ENCODE measurements at regions not wholly inside any gene's neighbourhood (a gene's known extent, or its start where the extent isn't known, plus 50 kb on each side); places are given as distances from the start of the nearest gene placed in this dataset.
"Not testable (repeated sequence)": the region's sequence is repeated elsewhere in the genome, so short reads cannot be mapped to it uniquely, and the experiment has no call there.

DNA sequence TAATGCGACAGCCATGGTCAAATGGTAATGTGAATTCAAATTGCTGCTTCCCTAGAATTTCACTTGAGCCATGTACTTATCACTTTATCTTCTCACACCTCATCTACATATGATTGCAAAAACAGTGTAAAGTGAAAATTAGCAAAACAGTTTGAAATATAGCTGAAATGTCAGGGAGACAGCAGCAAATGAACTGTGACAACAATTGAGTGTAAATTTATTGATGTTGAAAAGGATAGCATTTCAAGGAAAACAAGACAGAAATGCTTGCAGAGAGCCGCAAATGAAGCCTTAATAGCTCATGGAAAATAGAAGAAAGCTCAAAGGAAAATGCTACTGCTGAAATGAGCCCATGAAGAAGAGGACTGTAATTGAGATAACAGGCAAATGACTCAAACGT, 516.2 kb upstream of the POT1 start:
- DNase-seq = no peak

DNA sequence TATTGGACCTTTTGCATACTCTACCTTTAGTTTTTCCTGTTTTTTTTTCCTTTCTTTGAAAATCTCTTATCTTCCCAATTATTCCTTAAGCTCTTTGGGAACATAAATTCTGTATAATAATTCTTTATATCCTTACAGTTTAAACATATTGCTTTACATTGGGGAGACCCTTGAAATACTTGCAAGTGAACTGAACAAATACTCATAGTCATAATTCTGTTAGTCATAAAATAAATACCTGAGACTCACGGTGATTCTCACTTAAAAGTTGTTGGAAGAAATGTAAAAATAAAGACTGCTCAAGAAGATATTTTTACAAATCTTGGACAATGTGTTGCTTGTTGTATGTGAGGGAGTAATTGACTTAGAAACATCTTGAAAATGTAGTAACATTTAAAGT, 515.2 kb upstream of the POT1 start:
- no peak for DNase-seq

DNA sequence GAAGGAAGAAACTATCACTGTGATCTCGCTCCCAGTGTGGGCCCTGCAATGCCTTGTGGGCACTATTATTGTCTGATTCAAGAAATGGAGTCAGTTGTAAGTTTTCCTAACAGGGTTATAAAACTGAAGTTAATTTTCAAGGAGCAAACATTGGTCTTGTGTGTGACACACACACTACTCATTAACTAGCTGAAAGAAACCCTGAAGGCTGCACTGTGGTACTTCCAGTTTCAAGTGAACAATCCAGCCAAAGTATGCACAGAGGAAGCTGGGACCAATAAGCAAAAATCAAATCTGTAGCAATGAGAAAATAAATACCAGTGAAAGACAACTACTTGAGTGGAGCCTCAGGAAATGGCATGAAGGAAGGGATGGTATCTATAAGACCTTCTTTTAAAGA, 506.6 kb upstream of the POT1 start:
- DNase-seq = no peak

DNA sequence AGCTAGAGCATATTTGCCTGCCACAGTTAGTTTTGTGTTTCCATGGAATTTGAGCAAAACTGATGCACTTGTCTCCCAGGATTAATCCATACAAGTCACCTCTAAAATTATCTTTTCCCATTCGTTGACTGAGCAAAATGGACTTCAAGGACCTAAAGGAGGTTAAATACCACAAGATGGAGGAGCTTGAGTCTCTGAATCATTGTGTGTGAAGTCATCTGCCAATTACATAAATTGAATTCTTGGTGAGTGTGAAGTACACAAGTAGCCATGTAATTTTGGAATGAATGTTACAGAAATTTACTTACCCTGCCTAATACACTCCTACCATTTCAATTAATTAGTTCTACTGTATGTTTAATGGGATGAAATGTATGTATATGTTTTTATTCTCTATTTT, 501.7 kb upstream of the POT1 start:
- no peak for DNase-seq

DNA sequence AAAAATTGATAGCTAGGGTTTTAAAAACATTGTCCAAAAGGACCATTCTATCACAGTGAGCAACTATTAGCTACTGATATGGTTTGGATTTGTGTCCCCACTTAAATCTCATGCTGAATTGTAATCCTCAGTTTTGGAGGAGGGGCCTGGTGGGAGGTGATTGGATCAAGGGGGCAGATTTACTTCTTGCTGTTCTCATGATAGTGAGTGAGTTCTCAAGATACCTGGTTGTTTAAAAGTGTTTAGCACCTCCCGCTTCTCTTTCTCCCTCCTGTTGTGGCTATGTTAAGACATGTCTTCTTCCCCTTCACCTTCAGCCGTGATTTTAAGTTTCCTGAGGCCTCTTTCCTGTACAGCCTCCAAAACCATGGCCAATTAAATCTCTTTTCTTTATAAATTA, 500.4 kb upstream of the POT1 start:
- no peak for DNase-seq

DNA sequence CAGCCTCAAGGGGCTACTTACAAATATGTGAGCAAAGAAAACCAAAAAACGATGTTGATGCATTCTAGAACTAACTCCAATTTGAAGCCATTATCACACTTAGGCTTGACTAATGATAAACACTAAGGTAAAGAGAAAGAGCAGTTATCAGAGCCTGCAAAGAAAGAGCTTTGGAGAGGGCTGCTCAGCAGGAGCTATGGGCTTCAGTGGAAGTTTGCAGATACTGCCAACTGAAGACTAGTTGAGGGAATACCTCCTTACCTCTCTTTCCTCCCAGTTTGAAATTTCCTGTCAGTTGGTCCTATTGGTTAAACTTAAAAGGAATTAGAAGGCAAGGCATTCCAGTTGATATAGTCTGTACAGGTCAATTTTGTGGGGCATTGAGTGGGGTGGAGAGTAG, 498.1 kb upstream of the POT1 start:
- DNase-seq = no peak

DNA sequence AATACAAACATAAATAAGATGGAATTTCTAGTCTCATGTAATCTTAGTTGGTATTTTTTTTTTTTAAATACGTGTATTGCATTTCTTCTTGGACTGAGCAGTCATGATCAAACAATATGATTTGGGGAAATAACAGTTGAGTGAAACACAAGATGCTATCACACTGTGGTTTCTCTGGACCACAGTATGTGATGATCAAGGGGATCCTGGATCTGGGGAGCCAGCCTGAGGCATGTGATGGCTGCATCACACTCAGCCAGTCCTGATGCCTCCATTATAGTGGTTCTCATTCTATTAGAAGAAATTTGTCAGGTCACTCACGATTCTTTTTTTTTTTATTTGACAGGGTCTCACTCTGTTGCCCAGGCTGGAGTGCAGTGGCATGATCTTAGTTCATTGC, 495.9 kb upstream of the POT1 start:
- DNase-seq = no peak

DNA sequence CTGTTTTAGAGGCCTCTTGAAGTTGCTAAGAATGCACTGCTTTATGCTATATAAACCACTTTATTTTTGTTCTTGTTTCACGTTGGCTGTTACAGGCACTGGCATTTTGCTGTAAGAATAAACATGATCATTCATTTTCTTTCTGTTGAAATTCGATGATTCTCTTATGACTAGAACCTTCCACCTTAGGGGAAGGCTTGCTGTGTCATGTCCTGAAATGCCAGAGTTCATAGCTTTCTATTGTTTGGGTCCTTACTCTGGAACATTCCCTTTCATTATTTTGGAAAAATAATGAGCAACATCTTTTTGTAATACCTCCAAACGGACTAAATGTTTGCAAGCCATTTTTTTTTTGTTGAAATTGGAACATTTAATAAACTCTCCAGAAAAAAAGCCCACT, 495.1 kb upstream of the POT1 start:
- DNase-seq = no peak

DNA sequence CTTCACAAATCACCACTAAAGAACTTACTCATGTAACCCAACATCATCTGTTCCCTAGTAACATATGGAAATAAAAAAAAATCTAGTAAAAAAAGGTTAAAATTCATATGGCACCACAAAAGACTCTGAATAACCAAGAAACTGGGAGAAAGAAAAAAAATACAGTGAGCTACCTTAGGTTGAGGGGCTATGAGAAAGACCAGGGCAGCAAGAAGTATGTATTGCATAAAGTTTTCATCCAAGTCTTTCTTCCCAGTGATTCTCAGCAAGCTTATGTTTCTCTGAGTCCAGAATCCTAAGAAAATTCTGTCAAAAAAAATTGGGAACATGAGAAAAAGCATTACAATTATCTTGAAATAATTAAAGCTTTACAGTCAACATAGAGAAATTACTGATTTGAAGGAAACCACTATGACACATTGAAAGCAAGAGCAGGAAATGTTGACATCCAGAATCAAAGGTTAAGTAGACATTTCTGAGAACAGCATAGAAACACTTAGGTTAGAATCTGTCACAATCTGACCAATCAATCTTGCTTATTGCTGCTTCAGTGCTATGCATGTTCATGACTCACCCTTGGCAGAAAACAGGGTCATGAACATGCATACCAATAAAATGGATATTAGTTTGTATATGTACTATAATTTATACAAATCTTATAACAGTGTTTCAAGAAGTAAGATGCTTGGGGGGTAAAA, 494.0 kb upstream of the POT1 start:
- DNase-seq = no peak

DNA sequence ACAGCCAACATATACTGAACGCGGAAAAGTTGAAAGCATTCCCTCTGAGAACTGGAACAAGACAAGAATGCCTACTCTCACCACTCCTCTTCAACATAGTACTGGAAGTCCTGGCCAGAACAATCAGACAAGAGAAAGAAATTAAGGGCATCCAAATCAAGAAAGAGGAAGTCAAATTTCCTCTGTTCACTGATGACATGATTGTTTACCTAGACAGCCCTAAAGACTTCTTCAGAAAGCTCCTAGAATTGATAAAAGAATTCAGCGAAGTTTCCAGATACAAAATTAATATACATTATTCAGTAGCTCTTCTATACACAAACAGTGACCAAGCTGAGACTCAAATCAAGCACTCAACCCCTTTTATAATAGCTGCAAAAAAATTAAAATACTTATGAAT, 491.8 kb upstream of the POT1 start:
- not testable (repeated sequence) for DNase-seq

DNA sequence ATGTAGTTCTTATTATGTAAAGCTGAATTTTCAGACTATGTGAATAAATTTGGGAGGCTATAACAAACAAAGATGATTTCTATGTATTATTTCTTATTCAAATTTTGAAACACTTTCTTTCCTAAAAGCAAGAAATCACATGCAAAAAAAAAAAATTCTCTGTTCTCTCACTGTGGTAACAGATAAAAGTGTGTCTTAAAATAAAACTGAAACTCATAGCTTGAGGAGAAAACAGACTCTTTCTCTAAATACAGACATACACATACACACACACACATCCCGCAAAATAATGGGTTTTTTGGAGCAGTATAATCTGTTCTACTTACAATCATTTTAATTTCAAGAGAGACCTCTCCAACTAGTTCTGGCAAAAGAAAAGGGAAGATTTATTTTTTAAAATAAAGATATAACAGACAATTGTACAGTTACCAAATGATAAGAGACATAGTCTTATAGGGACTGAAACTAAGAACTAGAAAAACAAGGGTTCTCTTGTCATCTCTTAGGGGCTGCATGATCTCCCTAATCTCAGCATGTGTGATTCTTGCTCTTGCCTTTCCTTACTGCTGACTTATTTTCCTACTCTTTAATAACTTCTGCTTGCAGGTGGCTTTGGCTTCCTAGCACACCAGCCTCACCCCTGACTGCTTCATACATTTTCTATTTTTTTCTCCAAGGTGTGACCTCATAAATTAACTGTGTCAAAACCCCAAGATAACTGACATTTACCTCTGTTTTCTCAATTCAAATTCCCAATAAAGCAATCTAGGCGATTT, 483.5 kb upstream of the POT1 start:
- DNase-seq = no peak

DNA sequence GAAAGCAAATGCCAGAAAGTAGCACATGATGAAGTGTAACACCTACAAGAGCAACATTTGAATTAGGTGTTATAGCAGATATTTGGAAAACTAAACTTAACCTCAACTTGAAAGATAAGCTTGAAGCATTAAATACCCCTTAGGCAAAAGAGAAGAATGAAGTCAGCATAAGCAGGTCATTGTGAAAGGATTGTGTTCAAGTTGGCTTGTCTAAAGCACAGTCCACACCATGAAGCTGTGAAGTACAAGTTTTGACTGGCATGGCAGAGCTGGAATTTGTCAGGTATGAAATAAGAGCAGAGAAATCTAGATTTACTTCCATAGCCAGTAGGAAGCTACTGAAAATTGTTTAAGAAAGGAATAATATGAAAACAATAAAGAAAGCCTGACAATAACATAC, 480.3 kb upstream of the POT1 start:
- no peak for DNase-seq

DNA sequence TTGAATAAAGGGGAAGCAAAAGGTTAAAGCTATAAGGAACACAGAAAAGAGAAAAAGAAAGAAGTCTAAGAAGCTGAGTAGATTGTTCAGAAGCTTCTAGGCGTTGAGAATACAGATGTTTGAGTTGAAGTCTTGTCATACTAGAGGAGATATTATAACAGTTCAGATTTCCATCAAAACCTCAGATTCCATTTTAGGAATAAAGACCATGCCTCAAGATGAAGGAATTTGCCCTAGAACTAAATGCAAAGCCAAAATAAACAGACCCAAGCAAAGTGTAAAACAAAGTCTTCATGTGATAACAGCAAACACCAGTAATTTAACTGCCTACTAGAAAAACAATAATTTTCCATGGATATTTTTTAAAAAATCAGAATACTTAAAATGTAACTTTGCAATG, 476.5 kb upstream of the POT1 start:
- no peak for DNase-seq

DNA sequence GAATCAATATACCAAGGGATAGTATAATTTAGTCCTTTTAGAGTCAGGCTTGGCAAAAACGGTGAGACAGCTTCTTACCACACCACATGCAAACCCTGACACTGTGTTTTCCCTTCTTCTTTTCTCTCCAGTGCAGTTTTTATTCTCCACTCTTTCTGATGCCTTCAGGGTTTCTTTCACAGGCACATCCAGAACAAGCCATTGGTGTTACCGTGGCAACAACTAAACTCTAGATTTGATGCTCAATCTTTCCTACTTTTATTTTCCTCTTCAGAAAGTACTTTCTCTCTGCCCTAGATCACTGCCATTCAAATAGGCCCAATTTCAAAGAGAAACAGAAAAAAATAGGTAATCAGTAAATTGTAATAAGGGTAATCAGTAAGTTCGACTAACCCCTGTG, 469.8 kb upstream of the POT1 start:
- no peak for DNase-seq

DNA sequence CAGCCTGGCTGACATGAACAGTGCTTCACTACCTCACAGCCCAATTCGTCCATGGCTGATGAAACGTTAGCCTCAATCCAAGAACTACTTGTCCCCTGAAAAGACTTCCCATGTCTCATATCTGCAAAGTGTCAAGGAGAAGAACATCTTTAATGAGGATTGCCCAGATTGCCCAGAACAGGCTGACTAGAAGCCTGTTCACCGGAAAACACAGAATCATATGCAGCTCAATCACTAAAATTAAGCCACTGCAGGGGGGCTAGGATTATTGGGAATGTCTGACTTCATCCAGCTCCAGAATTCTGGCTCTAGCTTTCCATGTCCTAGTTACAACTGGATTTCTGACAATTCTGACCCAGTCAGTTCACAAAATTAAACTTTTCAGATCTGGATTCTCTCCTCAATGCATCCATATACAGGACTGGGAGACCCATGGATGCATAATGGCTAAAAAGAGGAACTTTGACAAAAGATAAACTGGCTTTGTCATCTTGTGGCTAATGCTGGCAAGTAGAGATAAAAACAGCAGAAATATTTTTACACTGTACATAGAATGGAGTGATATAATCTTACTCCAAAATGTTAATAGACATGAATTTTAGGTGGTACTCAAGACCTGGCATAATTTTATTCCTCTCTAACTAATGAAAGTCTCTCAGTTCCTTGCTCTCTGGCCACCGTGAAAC, 467.0 kb upstream of the POT1 start:
- no peak for DNase-seq

DNA sequence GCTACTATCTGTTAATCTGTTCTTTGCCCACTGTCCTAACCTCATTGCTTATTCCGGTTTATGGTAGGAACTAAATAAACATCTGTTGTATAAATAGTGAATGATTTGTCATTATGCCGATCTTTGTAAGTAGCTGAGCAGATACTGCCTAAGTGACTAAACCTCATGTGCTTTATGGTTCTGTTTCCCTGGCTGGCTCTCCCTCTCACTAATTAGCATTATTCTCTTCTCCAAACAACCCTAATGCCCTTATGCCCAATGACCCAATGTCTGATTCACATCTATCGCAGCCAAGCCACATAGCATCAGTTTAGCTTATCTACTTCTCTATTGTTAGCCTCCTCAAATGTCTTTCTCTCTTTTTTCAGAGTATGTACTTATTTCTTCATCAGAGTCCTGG, 462.3 kb upstream of the POT1 start:
- no peak for DNase-seq

DNA sequence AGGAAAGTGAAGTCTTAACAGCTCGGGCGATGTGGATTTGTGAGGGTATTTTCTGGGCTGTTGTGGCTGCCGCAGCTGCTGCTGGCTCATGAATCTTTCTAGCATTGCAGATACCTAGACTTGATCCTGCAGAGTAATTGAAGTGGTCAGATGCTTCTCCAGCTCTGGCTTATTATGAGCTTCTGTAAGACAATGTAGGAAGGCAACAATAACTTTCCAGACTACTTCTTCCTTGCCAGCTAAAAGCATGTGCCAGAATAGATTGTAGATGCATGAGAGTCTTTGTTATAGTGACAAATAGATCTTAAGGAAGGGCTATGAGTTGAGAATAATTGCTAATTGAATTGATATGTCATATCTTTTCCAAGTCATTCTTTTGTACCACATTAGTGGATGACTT, 461.4 kb upstream of the POT1 start:
- DNase-seq = no peak

DNA sequence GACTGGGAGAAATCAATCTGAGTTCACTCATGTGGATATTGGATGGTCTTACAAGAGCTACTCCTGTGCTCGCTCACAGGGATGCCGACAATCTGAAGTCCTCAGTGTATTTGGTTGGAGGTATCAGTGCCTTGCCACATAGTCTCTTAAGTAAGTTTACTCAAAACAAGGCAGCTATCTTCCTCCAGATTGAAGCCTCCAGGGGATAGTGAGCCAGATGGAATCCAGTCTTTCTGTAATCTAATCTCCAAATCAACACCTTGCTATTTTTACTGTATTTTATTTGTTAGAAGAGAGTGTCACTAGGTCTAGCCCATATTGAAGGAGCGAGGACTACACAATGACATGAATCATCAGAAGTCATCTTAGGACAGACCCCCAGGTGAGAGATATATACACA, 456.6 kb upstream of the POT1 start:
- DNase-seq = no peak

DNA sequence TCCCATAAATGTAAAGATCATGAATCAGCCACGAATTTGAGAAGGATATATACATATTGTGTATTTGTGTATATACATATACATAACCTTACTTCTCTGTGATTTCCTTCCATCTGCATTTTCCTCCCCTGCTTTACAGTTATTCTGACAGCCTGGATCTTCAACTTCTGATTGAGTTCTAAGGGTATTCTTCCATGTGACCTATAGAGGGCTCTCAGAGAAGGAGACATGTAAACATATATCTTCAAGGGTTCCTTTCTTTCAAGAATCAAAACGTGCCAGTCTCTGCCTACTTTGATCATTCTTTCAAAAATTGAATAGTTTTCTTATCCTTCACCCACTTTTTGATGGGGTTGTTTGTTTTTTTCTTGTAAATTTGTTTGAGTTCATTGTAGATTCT, 453.7 kb upstream of the POT1 start:
- DNase-seq = no peak

DNA sequence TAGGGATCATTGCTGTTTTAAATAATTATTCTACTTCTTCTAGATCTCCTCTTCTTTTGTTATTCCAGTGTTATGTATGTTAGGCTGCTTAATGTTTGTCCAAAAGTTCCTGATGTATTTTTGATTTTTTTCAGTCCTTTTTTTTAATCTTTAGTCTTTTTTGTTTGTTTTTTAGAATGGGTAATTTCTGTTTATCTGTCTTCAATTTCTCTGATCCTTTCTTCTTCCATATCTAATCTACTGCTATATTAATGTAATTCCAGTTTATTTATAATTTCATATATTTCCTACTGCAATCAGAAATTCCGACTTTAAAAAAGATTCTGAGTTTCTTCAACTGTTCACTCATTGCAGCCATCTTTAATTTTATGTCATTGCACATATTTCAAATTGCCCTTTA, 452.8 kb upstream of the POT1 start:
- no peak for DNase-seq

DNA sequence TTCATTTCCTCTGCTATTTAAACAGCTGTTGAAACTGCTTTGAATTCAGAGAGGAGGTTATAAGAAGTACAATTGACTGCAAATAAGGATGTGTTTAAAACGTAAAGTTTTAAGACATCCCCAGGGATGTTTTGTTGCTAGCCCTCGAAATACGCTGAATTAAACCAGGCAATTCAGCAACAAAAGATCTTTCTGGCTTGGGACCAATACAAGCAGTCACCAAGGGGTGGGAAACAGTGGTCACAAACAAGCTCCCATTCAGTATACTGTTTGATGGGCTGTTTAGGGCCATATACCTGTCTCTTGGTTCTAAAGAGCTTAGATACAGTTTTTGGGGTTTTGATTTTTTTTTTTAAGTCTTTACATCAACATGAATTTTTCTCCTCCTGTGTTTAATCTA, 446.3 kb upstream of the POT1 start:
- peak; percentile 81 for DNase-seq

DNA sequence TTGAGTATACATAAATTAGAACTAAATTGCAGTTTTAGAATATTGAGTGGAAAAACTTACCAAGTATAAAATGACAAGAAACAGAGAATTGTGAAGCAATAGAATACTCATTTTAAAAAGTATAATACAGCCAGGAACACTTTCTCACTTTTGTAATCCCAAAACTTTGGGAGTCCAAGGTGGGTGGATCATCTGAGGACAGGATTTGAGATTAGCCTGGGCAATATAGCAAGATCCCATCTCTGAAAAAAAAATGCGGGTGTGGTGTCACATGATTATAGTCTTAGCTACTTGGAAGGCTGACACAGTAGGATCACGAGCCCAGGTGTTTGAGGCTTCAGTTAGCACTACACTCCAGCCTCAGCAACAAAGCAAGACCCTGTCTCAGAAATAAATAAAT, 440.9 kb upstream of the POT1 start:
- DNase-seq = no peak

DNA sequence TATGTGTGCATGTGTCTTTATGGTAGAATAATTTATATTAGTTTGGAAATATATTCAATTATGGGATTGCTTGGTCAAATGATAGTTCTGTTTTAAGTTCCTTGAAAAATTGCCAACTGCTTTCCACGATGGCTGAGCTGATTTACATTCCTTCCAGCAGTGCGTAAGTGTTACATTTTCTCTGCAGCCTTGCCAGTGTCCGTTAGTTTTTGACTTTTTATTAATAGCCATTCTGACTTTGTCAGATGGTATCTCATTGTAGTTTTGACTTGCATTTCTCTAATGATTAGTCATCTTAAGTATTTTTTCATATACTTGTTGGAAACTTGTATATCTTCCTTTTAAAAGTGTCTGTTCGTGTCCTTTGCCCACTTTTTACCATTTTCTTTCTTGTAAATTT, 434.2 kb upstream of the POT1 start:
- no peak for DNase-seq

DNA sequence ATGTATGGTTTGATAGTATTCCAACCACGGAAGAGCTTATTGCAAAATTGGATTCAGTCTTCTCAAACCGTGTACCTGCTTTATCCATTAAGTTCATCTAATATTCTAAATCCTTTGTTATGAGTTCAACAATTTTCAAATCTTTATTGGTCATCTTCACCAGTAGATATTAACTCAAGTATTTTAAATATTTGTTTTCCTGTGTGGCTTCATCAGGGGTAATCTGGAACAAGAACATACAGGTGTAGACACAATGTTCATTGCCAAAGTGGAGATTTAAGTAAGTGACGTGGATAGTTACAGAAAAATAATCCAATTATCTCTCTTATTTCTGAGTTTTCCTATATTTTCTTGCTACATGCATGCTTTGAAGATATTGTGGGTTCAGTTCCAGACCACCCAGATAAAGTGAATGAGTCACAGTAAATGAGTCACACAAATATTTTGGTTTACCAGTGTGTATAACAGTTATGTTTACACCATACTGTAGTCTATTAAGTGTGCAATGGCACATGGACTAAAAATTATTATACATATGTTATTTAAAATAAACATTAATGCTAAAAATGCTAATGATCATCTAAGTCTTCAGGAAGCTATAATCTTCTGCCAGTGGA, 429.0 kb upstream of the POT1 start:
- no peak for DNase-seq

Data from NCI-H1092 (cell line).